Fibroblast of lung (primary cell): ENCODE measurements at regions not wholly inside any gene's neighbourhood (a gene's known extent, or its start where the extent isn't known, plus 50 kb on each side); places are given as distances from the start of the nearest gene placed in this dataset.

Experiments
- DNase-seq, 2 donors: peaks; one replicate each; pipeline versions ENCODE4 v3.0.0 to v3.0.0-alpha.2; 2010; ENCODE audit warnings: low read depth in 2 of 2
- H2AFZ ChIP-seq: 2 replicates; pipeline ENCODE4 v1.5.1; 2012; ENCODE audit warnings: low read length, control low read depth, inconsistent platforms
- H3K27ac ChIP-seq: 2 replicates; pipeline ENCODE4 v1.5.1; 2011; ENCODE audit warnings: low read length, control low read depth; ENCODE audit not compliant: insufficient read depth
- H3K27me3 ChIP-seq: 2 replicates; pipeline ENCODE4 v1.5.1; 2011; ENCODE audit warnings: mild to moderate bottlenecking, low read length; ENCODE audit not compliant: control insufficient read depth, insufficient read depth
- H3K36me3 ChIP-seq: 2 replicates; pipeline ENCODE4 v1.5.1; 2011; ENCODE audit warnings: low read length; ENCODE audit not compliant: control insufficient read depth, insufficient read depth
- H3K4me1 ChIP-seq: 2 replicates; pipeline ENCODE4 v1.5.1; 2011; ENCODE audit warnings: low read length; ENCODE audit not compliant: control insufficient read depth, insufficient read depth; ENCODE audit errors: extremely low read depth
- H3K4me2 ChIP-seq: 2 replicates; pipeline ENCODE4 v1.5.1; 2011; ENCODE audit warnings: low read length, control low read depth; ENCODE audit not compliant: insufficient read depth; ENCODE audit errors: extremely low read depth
- H3K4me3 ChIP-seq, 4 experiments: fragments of 200-600 bp in 1 of 4; sonication (generic) in 1 of 4; replicated peaks in 1 of 4; 2 replicates each; pipeline ENCODE4 v1.5.1; 2011 to 2016; ENCODE audit warnings: low read length in 4 of 4, low read depth in 3 of 4, mild to moderate bottlenecking in 3 of 4, control low read depth in 2 of 4, inconsistent platforms in 1 of 4, mixed read lengths in 1 of 4; ENCODE audit not compliant: insufficient read depth in 1 of 4; ENCODE audit errors: control extremely low read depth in 1 of 4
- H3K79me2 ChIP-seq: 2 replicates; pipeline ENCODE4 v1.5.1; 2012; ENCODE audit warnings: mild to moderate bottlenecking, low read length, inconsistent platforms; ENCODE audit not compliant: control insufficient read depth, insufficient read depth
- H3K9ac ChIP-seq: 2 replicates; pipeline ENCODE4 v1.5.1; 2011; ENCODE audit warnings: mild to moderate bottlenecking, low read length, control low read depth; ENCODE audit not compliant: insufficient read depth
- H3K9me3 ChIP-seq: 2 replicates; pipeline ENCODE4 v1.5.1; 2012; ENCODE audit warnings: low read depth, low read length; ENCODE audit not compliant: control insufficient read depth, insufficient read depth
- H4K20me1 ChIP-seq: 2 replicates; pipeline ENCODE4 v1.5.1; 2011; ENCODE audit warnings: low read length; ENCODE audit not compliant: control insufficient read depth, insufficient read depth; ENCODE audit errors: extremely low read depth
- CTCF ChIP-seq, 2 donors: IDR thresholded peaks in 1 of 2; conservative IDR thresholded peaks in 1 of 2; 1 replicate in 1 of 2; 2 replicates in 1 of 2; pipeline ENCODE4 v1.5.1; 2011 to 2012; ENCODE audit warnings: low read length in 2 of 2, control low read depth in 1 of 2, inconsistent platforms in 1 of 2, low read depth in 1 of 2, mild to moderate bottlenecking in 1 of 2
- EZH2 ChIP-seq: IDR thresholded peaks from 2 replicates; pipeline ENCODE4 v1.5.1; 2012; ENCODE audit warnings: low read length, control low read depth, mild to moderate bottlenecking; ENCODE audit errors: missing control alignments

DNA sequence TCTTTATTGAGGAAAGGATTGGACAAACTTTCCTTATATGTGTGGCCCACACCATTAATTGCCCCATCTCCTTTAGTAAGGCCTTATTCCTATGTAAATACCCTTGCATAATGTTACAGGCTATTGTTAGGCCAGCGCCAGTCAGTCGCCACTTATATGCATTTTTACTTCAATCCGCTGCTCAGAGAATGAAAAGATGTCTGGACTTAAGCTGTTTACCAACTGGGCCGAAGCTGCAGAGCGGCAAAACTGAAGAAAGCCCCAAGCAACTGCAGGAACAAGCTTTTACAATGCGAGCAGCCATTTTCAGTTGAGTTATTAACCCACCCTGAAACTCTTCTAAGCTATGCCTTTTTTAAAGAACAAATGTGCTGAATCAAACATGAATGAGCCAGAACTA lies 92.1 kb upstream of the OTX2 start:
- Histone ChIP-seq H4K20me1 (no peaks in the 10 kb centered on the region), H3K79me2 (no peaks in the 10 kb centered on the region), H3K27ac (no peak overlapping the region), H3K9me3 (no peaks in the 10 kb centered on the region), H3K4me2 (no peak overlapping the region), H3K4me1 (no peaks in the 10 kb centered on the region), H3K36me3 (no peaks in the 10 kb centered on the region), H3K4me3 (no peak overlapping the region), H2AFZ (no peak overlapping the region), H3K9ac (no peak overlapping the region), H3K27me3 (no peaks in the 10 kb centered on the region)
- TF ChIP-seq EZH2 (no peak), CTCF (conservative IDR thresholded peaks at IDR 0.05 in 1 of 2, IDR thresholded peaks at IDR 0.05 in 1 of 2; ENCODE audit: low read depth in 1 of 2, low read length in 2 of 2) (no peak)
- DNase-seq = no peak

- TF ChIP-seq EZH2 (no peak), CTCF (conservative IDR thresholded peaks at IDR 0.05 in 1 of 2, IDR thresholded peaks at IDR 0.05 in 1 of 2; ENCODE audit: low read depth in 1 of 2, low read length in 2 of 2) (no peak)
- Histone ChIP-seq H3K27ac (no peak overlapping the region), H3K9ac (no peak overlapping the region), H3K9me3 (no peaks in the 10 kb centered on the region), H3K4me1 (no peaks in the 10 kb centered on the region), H3K4me2 (no peak overlapping the region), H3K79me2 (no peaks in the 10 kb centered on the region), H3K4me3 (no peak overlapping the region), H2AFZ (no peak overlapping the region), H3K27me3 (no peaks in the 10 kb centered on the region), H3K36me3 (no peaks in the 10 kb centered on the region), H4K20me1 (no peaks in the 10 kb centered on the region)
- DNase-seq = no peak
Measured at GRCh38 chr14:56900726-56901125, 90.4 kb upstream of the OTX2 start.

- no peak for DNase-seq
- no peak overlapping the region for H2AFZ ChIP-seq
- H3K79me2 ChIP-seq = no peaks in the 10 kb centered on the region
- no peak overlapping the region for H3K4me3 ChIP-seq
- no peak overlapping the region for H3K27ac ChIP-seq
- H3K9ac ChIP-seq = no peak overlapping the region
- TF ChIP-seq EZH2 (no peak), CTCF (conservative IDR thresholded peaks at IDR 0.05 in 1 of 2, IDR thresholded peaks at IDR 0.05 in 1 of 2; ENCODE audit: low read depth in 1 of 2, low read length in 2 of 2) (no peak)
- H3K27me3 ChIP-seq = no peaks in the 10 kb centered on the region
- no peaks in the 10 kb centered on the region for H3K4me1 ChIP-seq
- H3K9me3 ChIP-seq = no peaks in the 10 kb centered on the region
- no peaks in the 10 kb centered on the region for H3K36me3 ChIP-seq
- no peak overlapping the region for H3K4me2 ChIP-seq
- H4K20me1 ChIP-seq = no peaks in the 10 kb centered on the region
Measured at GRCh38 chr14:56899829-56900228, 89.5 kb upstream of the OTX2 start.
